Limb (tissue), 2 donors: ENCODE measurements at regions not wholly inside any gene's neighbourhood (a gene's known extent, or its start where the extent isn't known, plus 50 kb on each side); places are given as distances from the start of the nearest gene placed in this dataset.

Experiments used
- DNase-seq, 2 donors: peaks; one replicate each; pipeline ENCODE4 v3.0.0-alpha.2; 2016; ENCODE audit errors: extremely low spot score in 2 of 2

DNA sequence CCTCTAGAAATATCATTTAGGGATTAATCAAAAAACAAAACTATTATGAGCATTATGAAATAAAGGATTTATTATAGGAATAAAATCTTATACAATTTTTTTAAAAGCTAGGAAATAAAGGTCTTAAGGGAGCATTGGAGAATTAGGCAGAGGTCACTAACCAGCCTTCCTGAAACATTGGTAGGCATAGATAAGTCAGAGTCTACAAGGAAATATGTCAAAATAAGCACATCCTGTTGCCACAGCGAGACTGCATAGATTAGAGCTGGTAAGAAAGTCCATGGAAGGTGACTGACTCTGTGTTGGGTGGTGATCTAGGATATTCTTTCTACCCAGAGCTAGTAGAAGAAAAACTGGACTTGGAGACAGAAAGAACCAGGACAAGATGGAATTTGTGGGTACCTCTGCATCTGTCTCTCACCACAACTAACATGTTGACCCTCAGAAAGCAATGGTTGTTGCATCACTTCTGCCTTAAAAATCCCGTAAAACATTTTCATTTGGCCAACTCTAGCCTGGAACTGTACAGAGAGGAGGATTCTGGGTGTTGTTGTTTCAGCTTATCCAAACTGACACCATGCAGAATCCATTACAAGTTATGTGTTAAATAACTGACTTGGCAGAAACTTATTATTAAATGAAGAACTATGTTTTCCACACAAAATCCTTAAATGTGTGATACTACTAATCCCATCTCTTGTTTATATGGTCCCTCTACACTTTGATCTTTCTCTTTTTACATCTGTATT, 77.1 kb downstream of the FBXO5 start:
- DNase-seq = no peak

DNA sequence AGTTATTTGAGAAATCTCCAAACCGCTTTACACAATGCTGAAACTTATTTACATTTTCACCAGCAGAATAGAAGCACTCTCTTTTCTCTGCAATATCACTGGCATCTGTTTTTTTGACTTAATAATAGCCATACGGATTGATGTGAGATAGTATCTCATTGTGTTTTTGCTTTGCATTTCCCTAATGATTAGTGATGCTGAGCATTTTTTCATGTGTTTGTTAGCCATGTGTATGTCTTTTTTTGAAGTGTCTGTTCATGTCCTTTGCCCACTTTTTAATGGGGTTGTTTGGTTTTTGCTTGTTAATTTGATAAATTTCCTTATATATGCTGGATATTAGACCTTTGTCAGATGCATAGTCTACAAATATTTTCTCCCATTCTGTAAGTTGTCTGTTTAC, 73.6 kb downstream of the FBXO5 start:
- no peak for DNase-seq

DNA sequence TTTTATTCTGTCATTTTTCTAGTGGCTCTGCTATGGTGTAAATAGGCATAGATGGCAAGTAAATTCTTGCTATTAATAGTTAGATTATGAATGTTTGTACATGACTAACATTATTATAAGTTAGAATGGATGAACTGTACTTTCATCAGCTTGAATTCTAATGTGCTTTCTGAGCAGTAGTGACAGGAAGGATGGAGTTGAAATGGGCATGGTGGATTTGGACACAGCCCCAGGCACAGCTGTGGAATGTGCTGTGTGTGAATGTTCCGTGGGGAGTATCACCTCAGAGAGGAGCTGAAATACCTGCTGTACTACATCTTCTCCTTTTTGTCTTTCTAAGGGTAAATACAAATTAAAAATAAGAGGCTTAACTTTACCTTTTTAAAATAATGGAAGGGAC, 66.8 kb downstream of the FBXO5 start:
- no peak for DNase-seq

GRCh38 chr6:152918991-152919390, 63.9 kb downstream of the FBXO5 start:
- DNase-seq = no peak

DNA sequence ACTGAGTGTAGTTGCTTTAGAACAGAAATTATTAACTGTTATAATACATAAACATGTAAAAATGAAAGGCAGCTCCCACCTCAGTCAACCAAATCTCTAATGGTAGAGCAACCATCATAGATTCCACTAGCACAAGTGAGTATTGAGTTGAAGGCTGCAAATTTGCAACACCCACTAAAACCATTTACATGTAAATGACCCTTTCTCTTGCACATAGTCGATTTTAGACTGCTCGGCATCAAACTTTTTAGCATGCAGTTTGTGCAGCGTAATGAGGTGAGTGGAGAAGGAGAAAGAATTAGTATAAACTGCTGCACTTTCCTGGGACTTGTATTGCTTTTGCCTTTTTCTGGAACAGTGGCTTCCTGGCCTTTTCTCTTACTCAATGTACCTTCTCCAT, 62.8 kb downstream of the FBXO5 start:
- DNase-seq = no peak
